ENCODE measurements at regions not wholly inside any gene's neighbourhood (a gene's known extent, or its start where the extent isn't known, plus 50 kb on each side); places are given as distances from the start of the nearest gene placed in this dataset.

DNA sequence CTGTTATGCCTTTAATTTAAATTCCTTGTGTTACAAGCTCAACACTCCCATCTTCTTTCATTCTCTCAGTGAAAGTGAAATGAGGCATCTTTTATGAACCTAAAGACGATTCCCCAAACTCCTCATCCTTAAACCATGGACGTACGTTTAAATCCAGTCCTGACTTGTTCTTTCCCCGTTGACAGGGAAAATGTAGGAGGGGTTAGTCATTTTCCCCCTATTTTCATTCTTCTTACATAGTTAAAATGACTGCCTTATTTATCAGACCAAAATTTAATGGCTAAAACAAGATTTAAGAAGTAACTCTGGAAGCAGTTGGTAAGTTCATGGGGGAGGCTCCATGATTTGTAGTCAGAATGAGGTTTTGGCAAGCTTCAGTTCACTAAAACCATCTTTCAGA, 134.9 kb downstream of the KCNA5 start:
- TF ChIP-seq, protein P1, sequence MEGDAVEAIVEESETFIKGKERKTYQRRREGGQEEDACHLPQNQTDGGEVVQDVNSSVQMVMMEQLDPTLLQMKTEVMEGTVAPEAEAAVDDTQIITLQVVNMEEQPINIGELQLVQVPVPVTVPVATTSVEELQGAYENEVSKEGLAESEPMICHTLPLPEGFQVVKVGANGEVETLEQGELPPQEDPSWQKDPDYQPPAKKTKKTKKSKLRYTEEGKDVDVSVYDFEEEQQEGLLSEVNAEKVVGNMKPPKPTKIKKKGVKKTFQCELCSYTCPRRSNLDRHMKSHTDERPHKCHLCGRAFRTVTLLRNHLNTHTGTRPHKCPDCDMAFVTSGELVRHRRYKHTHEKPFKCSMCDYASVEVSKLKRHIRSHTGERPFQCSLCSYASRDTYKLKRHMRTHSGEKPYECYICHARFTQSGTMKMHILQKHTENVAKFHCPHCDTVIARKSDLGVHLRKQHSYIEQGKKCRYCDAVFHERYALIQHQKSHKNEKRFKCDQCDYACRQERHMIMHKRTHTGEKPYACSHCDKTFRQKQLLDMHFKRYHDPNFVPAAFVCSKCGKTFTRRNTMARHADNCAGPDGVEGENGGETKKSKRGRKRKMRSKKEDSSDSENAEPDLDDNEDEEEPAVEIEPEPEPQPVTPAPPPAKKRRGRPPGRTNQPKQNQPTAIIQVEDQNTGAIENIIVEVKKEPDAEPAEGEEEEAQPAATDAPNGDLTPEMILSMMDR (IDR thresholded peaks at IDR 0.05) = no peak
- TF ChIP-seq POLR2A (IDR thresholded peaks at IDR 0.05) = no peak

Data from adrenal gland (tissue), 5 donors.